Stimulated activated CD8-positive, alpha-beta memory T cell treated with anti-CD3 and anti-CD28 coated beads, Interleukin-7, amount 100 ng/mL, for 48 hours (primary cell): ENCODE measurements at regions not wholly inside any gene's neighbourhood (a gene's known extent, or its start where the extent isn't known, plus 50 kb on each side); places are given as distances from the start of the nearest gene placed in this dataset.
"Not testable (repeated sequence)": the region's sequence is repeated elsewhere in the genome, so short reads cannot be mapped to it uniquely, and the experiment has no call there.

Source experiments
- DNase-seq, 2 donors: peaks; one replicate each; pipeline ENCODE4 v3.0.0-alpha.2; 2020; ENCODE audit warnings: low read depth in 1 of 2; ENCODE audit errors: extremely low read depth in 1 of 2

DNA sequence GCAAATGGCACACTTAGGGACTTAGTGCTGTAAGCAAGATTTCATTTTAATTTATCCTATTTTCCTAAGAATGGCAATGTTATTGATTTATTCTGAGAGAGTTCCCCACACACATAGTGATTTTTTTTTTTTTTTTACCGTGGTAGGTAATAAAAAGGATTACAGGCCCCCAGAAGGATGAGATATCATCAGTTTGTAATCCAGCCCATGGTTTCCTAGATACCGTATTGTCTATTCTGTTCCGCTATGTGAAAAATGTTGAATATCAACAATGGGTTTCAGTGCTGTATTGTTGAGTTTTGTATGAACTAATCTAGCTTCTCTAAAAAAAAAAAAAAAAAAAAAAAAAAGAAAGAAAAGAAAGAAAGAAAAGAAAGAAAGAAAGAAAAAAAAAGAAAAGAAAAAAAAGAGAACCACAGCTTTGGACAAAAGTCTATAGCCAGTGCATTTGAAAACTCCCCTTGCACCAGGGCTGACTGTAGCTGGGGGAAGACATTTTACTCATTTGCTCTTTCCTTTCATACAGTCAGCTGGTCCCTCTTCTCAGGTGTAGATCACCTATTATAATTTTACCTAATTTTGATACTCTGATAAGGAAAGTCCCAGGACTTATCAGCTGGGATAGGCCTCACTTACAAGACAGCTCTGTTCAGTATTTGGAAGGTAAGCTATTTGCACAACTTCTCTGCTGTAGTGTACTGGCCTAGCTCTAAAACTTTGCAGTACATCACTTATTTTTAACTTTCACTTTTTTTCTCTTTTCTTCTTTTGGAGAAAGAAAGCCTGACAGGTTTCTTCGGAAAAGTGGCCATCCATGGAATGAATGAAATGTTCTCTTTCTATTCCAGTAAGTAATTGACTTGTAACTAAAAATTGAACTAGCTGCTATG lies 101.4 kb upstream of the SOX2 start:
- no peak for DNase-seq

DNA sequence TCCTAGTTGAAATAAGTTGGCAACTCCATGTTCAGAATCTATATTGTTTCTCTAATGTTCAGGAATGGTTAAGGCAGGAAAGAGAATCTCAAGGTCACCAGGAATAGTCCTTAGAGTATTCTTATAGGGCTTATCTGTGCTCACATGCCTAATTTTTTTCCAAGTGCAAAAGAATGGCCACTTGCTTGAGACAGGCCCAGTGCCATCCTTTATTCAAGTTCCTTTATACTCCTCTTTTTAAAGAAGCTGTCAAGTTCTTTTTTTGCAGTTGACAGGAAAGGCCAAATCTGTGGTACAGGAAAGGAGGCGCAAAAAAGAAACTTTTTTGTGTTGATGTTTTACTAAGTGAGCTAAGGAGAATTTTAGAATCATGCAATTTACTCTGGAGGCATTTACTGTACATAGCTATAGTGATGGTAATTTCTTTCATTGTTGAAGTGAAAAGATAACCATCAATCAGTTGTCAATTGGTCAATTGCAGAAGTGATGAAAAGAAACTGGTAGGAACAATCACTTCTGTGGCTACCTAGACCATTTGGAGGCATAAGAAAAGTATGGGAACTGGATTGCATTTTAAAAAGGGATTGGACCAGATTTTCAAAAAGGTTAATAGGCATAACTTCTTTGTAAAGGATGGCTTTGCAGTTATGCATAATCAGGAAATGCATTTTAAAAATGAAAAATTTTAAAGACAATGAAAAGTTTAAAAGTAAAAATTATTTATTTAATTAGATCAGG lies 102.5 kb upstream of the SOX2 start:
- DNase-seq, result no peak

DNA sequence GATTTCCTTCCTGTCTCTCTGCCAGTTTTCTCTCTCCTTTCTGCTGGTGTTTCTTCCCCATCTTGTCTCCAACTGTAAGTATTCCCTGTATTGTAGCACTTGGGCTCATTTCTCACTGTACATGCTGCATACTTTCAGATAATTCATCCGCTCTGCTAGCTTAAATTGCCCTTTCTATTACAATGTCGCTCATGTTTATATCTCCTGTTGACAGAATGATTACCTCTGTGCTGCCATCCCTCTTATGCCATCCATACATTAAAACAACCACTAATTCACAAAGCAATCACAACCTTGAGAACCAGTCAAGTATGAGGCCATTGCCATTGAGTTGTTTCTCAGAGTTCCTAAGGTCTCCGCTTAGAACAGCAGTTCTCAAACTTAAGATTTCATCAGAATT lies 107.5 kb upstream of the SOX2 start:
- DNase-seq, result no peak

DNA sequence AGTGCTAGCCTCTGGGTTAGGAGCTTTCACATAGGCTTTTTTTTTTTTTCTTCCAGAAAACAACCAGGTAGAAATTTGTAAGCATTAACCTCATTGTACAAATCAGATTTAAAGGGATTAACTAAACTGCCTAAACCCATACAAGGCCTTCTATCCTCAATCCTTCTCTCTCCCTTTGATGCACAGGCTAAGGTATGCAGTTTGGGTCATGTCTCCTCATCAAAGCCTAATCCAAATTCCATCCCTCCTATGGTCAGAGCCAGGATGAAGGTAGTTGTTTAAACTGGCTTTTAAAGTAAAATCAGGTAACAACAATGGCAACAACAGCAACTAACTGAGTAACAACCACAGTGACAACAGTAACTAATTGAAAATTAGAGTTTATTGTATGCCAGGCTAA lies 115.6 kb upstream of the SOX2 start:
- no peak for DNase-seq

DNA sequence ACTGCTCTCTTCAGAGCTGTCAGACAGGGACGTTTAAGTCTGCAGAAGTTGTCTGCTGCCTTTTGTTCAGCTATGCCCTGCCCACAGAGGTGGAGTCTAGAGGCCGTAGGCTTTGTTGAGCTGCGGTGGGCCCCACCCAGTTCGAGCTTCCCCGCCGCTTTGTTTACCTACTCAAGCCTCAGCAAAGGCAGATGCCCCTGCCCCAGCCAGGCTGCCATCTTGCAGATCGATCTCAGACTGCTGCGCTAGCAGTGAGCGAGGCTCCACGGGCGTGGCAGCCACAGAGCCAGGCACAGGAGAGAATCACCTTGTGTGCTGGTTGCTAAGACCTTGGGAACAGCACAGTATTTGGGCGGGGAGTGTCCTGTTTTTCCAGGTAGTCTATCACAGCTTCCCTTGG lies 120.8 kb upstream of the SOX2 start:
- not testable (repeated sequence) for DNase-seq

DNA sequence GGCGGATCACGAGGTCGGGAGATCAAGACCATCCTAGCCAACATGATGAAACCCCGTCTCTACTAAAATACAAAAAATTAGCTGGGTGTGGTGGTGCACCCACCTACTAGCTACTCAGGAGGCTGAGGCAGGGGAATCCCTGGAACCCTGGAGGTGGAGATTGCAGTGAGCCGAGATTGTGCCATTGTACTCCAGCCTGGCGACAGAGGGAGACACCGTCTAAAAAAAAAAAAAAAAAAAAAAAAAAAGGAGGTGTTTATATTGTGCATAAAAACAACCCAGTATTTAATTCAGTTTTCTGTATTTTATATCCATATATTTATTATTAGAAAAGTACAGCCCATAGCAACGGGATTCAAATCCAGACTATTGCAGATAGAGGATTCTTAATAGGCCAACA lies 129.1 kb upstream of the SOX2 start:
- no peak for DNase-seq

DNA sequence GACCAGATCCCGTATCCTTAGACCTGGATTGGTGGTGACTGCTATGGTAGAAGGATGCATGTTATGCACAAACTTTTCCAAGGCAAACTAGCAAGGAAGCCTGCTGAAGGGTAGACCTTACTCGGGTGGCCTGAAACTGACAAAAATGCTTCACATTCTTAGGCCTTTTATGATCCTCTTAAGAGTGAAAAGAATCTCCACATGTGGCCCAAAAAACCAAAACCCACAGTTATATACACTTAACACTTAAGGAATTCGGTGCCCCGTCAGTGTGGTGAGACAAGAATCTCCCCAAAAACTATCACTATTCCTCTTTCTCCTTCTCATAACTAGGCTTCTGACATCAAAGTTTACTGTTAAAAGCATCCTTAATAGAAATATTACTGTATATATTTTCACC lies 130.1 kb upstream of the SOX2 start:
- no peak for DNase-seq

DNA sequence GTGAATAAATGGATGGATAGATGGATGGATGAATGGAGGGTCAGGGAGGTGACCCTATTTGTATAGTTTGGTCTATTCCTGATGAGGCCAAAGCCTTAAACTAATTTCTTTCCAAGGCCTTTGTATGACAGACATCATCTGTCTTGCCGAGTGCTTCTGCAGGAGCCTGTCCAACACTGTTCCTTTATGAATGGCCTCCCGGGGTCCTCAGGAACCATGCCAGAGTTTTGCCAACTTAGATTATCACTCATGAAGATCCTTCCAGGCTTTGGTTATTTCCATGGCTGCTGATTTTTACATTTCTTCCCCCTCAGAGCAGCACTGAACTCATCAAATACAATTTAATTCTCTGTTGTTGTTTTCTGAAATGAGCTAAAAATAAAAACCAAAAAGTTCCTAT lies 133.0 kb upstream of the SOX2 start:
- DNase-seq, result no peak

DNA sequence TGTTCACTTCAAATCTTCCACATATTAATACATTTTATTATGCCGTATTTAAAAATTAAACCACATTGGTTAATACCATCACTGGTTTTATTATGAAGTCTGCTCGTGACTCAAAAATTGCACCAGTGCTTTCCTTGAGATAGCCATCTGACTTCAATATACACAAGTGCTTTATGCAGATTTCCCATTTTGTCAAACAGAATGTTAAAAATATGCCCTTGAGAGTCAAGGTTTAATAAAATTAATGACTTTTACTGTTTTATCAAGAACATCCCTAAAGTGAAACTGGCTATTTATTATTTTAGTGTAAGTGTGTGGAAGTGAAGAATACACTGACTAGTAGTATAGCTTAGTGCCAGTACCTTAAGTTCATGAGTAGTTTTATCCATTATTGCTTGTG lies 139.3 kb upstream of the SOX2 start:
- no peak for DNase-seq

DNA sequence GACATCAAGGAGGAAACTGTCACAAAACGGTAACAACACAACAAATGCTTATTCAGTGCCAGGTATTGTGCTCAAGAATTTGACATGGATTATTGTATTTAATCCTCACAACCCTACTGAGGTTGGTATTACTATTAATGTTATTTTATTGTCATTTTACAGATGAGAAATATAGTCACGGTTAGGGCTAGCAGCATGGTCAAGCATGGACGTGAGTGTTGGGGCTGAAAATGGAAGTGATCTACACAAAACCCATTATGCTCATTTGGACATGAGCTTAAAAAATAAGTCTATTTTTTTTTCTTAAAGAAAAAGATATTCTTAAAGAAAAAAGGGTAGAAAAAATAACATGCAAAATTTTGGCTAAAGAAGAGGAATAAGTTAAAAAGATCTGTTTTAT lies 141.3 kb upstream of the SOX2 start:
- DNase-seq, result no peak

DNA sequence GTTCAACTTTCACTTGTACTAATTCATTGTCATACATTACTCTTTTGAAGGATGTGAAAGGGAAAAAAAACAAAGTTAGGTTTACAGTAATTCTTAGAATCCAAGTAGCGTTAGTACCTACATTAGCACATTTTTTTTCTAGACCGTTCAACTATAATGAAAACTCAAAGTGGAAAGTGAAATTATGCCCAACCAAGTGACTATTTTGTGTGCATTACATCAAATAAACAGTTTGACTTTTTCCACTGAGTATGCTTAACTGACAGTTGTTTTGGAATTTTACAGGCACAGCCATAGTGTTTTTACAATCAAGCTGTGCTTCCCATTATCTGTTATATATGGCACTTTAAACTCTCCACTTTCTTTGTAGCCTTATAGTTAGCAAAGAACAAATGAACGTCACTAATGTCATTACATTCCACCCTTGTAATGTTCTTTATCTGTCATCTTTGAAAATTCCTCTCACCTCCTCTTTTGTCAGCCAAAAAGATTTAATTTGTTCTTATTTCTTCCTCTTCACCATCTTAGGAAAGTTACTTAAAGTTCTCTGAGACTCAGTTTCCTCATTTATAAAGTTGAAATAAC lies 142.3 kb upstream of the SOX2 start:
- DNase-seq, result no peak

DNA sequence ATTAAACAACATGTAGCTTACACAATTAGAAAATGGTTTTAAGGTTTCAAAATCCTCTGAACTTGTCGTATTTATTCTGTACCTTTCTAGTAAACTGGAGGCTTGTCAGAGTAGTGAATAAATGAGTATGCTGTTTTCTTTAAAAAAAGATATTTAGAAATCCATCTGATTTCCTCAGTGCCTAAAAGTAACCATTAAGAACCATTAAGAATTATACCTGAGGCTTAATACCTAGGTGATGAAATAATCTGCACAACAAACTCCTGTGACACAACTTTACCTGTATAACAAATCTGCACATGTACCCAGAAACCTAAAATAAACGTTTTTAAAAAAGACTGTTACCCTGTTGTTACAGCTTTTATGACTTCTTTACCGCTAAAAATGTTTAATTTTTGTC lies 143.0 kb upstream of the SOX2 start:
- DNase-seq, result no peak

DNA sequence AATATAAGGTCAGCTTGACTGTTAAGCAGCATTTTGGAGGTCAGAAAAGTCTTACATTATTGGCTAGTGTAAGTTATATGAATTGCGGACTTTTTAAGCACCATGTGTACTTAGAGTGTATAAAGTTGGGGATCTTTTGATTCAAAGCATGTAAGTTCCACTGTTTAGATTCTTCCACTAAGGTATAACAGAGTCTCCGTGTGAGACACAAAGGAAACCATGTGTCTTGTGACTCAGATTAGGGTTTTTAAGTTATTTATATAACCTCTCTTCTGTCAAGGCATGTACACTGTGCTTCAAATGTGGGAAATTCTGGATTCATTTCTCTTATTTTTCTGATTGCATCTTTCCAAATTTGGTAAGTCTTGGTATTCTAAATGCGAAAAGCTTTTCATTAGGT lies 143.5 kb upstream of the SOX2 start:
- no peak for DNase-seq

DNA sequence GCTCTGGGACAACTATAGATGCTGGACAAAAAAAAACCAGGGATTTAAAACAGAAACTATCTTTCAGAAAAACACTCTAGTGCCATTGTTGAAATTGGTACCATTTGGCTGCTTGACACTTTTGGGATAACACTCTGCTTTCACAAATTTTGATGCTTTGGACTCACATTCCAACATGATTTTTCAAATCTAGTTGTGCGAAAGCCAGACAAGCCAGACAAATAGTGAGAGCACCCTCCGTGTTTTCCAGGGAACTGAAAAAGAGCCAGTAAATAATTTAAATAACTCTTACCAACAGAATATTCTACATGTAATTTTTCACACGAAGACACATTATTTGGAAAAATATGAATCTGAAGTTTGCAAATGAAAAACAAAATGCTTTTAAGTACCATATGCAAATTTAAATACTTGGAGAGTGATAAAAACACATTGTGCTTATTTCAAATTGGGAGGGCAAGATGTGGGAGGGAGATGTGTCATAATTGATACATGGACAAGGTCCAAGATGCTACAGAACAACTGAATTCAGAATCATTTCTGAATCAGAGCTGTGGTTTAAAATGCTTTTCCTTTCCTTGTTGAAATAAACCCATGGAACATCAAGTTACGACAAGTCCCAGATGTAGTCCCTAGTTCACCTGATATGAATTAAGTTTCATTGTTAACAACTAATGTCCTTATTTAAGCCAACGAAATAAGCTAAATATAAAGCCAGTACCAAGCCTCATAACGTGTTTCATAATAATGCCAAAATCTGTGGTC lies 144.2 kb upstream of the SOX2 start:
- no peak for DNase-seq

DNA sequence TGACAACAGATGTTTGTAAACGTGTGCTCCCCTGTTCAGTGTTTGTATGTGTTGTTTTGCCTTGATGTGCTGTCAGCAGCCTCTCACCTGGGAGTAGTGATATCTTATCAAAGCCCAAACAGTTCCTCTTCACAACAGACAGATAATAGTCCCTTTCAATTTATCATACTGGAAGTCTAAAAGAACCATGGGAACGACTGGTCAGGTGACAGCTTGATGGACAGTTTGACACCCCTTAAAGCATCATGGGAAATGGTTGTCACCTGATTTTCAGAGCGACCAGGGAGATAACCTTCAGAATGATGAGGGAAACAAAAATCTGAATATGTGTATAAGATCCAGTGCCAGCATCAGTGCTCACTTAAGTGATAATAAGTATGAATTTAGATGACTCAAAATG lies 146.3 kb upstream of the SOX2 start:
- DNase-seq, result no peak

DNA sequence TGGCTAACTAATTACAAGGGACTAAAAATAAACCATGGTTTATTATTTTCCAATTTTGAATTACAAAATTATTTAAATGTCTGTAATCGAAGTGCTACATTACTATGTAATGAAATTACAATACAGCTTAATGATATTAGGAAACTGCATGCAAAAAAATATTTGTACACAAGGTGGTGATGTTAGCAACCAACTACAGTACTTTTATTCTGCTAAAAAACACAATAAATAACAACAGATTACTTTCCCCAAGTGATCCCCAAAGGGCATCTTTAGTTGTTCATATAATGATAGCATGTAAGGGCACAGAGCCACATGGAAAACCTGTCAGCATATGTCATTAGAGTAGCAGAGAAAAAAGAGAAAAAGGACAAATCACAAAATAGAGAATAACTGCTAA lies 147.5 kb upstream of the SOX2 start:
- DNase-seq, result no peak

DNA sequence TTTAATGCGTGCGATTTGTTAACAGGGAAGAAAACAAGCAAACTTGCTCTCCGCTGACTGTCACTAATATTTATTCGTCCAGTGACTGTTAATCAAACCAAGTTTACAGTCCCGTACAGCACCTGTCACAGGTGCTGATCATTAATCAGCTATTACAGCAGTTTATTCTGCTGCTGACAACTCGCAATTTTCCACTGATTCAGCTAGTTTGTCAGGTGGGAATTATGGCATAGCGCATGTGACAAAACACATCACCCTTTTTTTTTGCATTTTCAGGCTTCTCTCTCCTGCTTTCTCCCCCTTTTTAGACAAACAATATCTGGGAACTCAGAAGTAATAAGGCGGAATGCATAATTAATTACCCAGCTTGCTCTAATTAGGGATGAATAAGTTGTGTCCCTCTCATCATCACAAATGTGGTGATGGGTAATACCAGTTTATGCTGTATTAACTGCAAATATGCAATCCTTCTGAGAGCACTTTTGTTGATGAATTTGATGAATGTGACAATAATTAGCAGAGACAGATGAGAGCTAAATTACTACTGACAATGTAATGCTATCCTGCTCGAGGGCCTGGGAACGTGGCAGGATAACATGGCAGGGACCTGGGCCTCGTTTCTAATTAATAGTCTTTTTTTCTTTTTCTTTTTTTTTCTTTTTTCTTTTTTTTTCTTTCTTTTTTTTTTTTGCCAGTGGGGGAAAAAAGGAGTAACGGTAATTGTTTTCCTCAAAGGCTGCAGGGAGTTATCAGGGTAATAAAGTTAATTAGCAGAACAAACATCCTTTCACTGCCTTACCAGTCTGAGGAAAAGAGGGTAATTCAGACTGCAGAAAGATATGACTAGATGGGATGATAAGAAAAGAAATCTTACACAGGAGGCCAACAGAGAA lies 150.3 kb upstream of the SOX2 start:
- DNase-seq, result no peak

DNA sequence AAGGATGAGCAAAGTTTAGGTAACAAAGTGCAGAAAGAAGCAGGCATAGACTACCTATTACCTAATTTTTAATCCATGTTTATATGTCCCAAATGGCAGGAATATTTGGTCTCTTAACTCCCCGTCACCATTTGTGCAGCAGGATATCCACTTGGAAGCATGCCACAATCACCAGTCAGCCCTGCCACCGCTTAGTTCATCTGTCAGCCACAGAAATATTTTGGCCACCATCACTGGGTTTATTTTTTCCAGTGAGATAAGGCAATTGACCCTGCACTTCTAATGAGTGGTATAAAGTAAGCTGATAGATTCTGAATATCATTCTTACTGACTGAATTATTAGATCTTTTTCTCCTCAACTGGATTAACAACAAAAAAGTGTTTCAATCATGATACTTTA lies 152.9 kb upstream of the SOX2 start:
- DNase-seq, result no peak

DNA sequence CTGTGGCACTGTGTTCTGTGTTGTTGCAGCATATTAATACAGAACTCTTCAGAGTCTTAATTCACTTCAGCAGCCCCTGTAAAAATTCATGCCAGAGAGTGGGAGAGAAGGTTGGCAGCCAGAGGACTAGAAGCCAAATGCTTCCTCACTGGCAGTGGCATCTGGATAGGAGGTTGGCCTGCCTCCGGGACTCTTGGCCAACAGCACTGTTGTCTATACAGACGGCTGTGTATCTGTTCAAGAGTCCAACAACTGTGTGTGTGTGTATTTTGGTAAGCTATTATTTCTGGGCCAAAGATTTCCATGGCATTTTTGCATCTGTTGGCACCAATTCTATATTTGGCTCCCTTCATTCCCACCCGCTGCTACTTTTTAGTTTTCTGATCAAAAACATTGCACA lies 156.0 kb upstream of the SOX2 start:
- DNase-seq, result no peak

DNA sequence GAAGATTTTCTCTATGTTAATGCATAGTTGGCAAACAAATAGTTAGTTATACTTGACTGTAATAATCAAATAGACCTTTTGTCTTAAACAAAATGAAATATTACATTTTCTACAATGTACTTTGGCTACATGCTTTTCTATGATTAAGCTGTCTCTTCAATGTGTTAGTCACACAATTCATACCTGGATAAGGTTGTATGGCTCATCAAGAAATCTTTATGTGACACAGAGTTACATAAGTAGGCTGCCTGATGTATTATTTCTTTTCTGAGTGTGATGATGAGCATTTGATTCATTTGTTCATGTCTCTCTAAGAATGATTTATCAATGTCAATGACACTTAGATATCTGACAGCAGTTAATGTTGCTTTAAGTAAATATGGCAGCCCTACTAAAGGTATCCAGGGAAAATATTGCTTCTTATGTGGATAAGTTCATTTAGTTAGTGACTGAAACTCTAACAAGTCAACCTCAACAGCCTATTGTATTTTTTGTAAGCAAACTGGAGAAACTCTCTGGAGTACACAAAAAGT lies 157.4 kb upstream of the SOX2 start:
- no peak for DNase-seq
